Activated T-cell treated with anti-CD3 and anti-CD28 coated beads, Interleukin-2, amount 50 U/mL, for 72 hours (primary cell): ENCODE measurements at regions not wholly inside any gene's neighbourhood (a gene's known extent, or its start where the extent isn't known, plus 50 kb on each side); places are given as distances from the start of the nearest gene placed in this dataset.

Experiments
- ATAC-seq, 2 donors: fragments of 150-1000 bp; cut with Tn5 transposase; replicated peaks in 1 of 2; 2 replicates each; pipeline ENCODE4 v1.10.0; 2021; ENCODE audit warnings: moderate library complexity in 2 of 2, mild to moderate bottlenecking in 1 of 2
- DNase-seq, 2 donors: peaks; one replicate each; pipeline ENCODE4 v3.0.0; 2021 to 2022; ENCODE audit warnings: mixed read lengths in 1 of 2
- H3K27ac Mint-ChIP-seq: one replicate; pipeline ENCODE4 v1.8.0; 2022; ENCODE audit warnings: mild to moderate bottlenecking, moderate library complexity, mixed read lengths
- H3K27me3 Mint-ChIP-seq: one replicate; pipeline ENCODE4 v1.8.0; 2022; ENCODE audit warnings: low read depth, mixed read lengths
- H3K36me3 Mint-ChIP-seq, 2 donors: one replicate each; pipeline ENCODE4 v1.8.0; 2022; ENCODE audit warnings: mixed read lengths in 2 of 2, mild to moderate bottlenecking in 1 of 2; ENCODE audit not compliant: insufficient read depth in 2 of 2
- H3K4me1 Mint-ChIP-seq: one replicate; pipeline ENCODE4 v1.8.0; 2022; ENCODE audit warnings: low read depth, mixed read lengths
- H3K4me3 Mint-ChIP-seq, 2 donors: one replicate each; pipeline ENCODE4 v1.8.0; 2022; ENCODE audit warnings: mild to moderate bottlenecking in 2 of 2, mixed read lengths in 2 of 2, moderate library complexity in 2 of 2
- H3K9me3 Mint-ChIP-seq, 2 donors: one replicate each; pipeline ENCODE4 v1.8.0; 2022; ENCODE audit warnings: mixed read lengths in 2 of 2

GRCh38 chr7:52309631-52310030 lies 725.8 kb upstream of the POM121L12 start:
- peaks cover 0 to 2% of the 10 kb centered on the region in 2 donors for H3K36me3 Mint-ChIP-seq
- no peak overlapping the region for H3K4me3 Mint-ChIP-seq
- no peak overlapping the region for H3K27ac Mint-ChIP-seq
- no peak for DNase-seq
- peaks cover 4 to 9% of the 10 kb centered on the region in 2 donors for H3K9me3 Mint-ChIP-seq
- H3K4me1 Mint-ChIP-seq, result no peaks in the 10 kb centered on the region
- ATAC-seq, result no peak
- no peaks in the 10 kb centered on the region for H3K27me3 Mint-ChIP-seq

GRCh38 chr7:52302765-52303520 lies 732.5 kb upstream of the POM121L12 start:
- no peak for DNase-seq
- Mint-ChIP-seq H3K36me3 (peaks cover 0 to 2% of the 10 kb centered on the region in 2 donors), H3K4me1 (no peaks in the 10 kb centered on the region), H3K27ac (no peak overlapping the region), H3K9me3 (peaks cover 0 to 7% of the 10 kb centered on the region in 2 donors), H3K27me3 (no peaks in the 10 kb centered on the region), H3K4me3 (no peak overlapping the region)
- no peak for ATAC-seq

GRCh38 chr7:52297128-52297527 lies 738.3 kb upstream of the POM121L12 start:
- H3K27ac Mint-ChIP-seq, result no peak overlapping the region
- DNase-seq, result no peak
- no peak overlapping the region for H3K4me3 Mint-ChIP-seq
- H3K27me3 Mint-ChIP-seq, result no peaks in the 10 kb centered on the region
- peaks cover 4 to 8% of the 10 kb centered on the region in 2 donors for H3K9me3 Mint-ChIP-seq
- no peak for ATAC-seq
- H3K36me3 Mint-ChIP-seq, result peaks cover 0 to 3% of the 10 kb centered on the region in 2 donors
- no peaks in the 10 kb centered on the region for H3K4me1 Mint-ChIP-seq

GRCh38 chr7:52294942-52295341 lies 740.5 kb upstream of the POM121L12 start:
- no peak for DNase-seq
- Mint-ChIP-seq H3K4me1 (no peaks in the 10 kb centered on the region), H3K36me3 (peaks cover 0 to 1% of the 10 kb centered on the region in 2 donors), H3K4me3 (no peak overlapping the region), H3K27ac (no peak overlapping the region), H3K9me3 (peaks cover 4% of the 10 kb centered on the region in 2 donors), H3K27me3 (no peaks in the 10 kb centered on the region)
- no peak for ATAC-seq

GRCh38 chr7:52289247-52289646 lies 746.2 kb upstream of the POM121L12 start:
- Mint-ChIP-seq H3K27ac (no peak overlapping the region), H3K4me3 (no peak overlapping the region), H3K36me3 (peaks cover 0 to 1% of the 10 kb centered on the region in 2 donors), H3K4me1 (no peaks in the 10 kb centered on the region), H3K9me3 (peaks cover 2 to 4% of the 10 kb centered on the region in 2 donors), H3K27me3 (no peaks in the 10 kb centered on the region)
- DNase-seq (no peak), ATAC-seq (no peak)

- Mint-ChIP-seq H3K4me3 (no peak overlapping the region), H3K9me3 (peaks cover 2 to 8% of the 10 kb centered on the region in 2 donors), H3K4me1 (no peaks in the 10 kb centered on the region), H3K27ac (no peak overlapping the region), H3K36me3 (no peaks in the 10 kb centered on the region), H3K27me3 (no peaks in the 10 kb centered on the region)
- no peak for ATAC-seq
- DNase-seq, result no peak
Observed at GRCh38 chr7:52287698-52288097, 747.7 kb upstream of the POM121L12 start.

- H3K27ac Mint-ChIP-seq, result no peak overlapping the region
- H3K27me3 Mint-ChIP-seq, result no peaks in the 10 kb centered on the region
- ATAC-seq, result no peak
- H3K4me1 Mint-ChIP-seq, result no peaks in the 10 kb centered on the region
- no peak for DNase-seq
- H3K4me3 Mint-ChIP-seq, result no peak overlapping the region
- H3K9me3 Mint-ChIP-seq, result peaks cover 4 to 10% of the 10 kb centered on the region in 2 donors
- H3K36me3 Mint-ChIP-seq, result peaks cover 2 to 3% of the 10 kb centered on the region in 2 donors
Observed at GRCh38 chr7:52285689-52286088, 749.7 kb upstream of the POM121L12 start.

GRCh38 chr7:52283335-52283734 lies 752.1 kb upstream of the POM121L12 start:
- peaks cover 2 to 4% of the 10 kb centered on the region in 2 donors for H3K36me3 Mint-ChIP-seq
- ATAC-seq, result no peak
- H3K4me3 Mint-ChIP-seq, result no peak overlapping the region
- H3K27ac Mint-ChIP-seq, result no peak overlapping the region
- DNase-seq, result no peak
- peaks cover 7 to 14% of the 10 kb centered on the region in 2 donors for H3K9me3 Mint-ChIP-seq
- no peaks in the 10 kb centered on the region for H3K27me3 Mint-ChIP-seq
- no peaks in the 10 kb centered on the region for H3K4me1 Mint-ChIP-seq

GRCh38 chr7:52273685-52274610 lies 761.5 kb upstream of the POM121L12 start:
- H3K9me3 Mint-ChIP-seq, result peaks cover 2% of the 10 kb centered on the region in 2 donors
- ATAC-seq, result no peak
- no peak overlapping the region for H3K27ac Mint-ChIP-seq
- H3K4me1 Mint-ChIP-seq, result no peaks in the 10 kb centered on the region
- no peaks in the 10 kb centered on the region for H3K36me3 Mint-ChIP-seq
- H3K27me3 Mint-ChIP-seq, result no peaks in the 10 kb centered on the region
- no peak overlapping the region for H3K4me3 Mint-ChIP-seq
- no peak for DNase-seq

GRCh38 chr7:52271703-52272102 lies 763.7 kb upstream of the POM121L12 start:
- H3K9me3 Mint-ChIP-seq, result peaks cover 2 to 6% of the 10 kb centered on the region in 2 donors
- no peak overlapping the region for H3K27ac Mint-ChIP-seq
- no peaks in the 10 kb centered on the region for H3K36me3 Mint-ChIP-seq
- no peaks in the 10 kb centered on the region for H3K4me1 Mint-ChIP-seq
- no peaks in the 10 kb centered on the region for H3K27me3 Mint-ChIP-seq
- DNase-seq (no peak), ATAC-seq (no peak)
- no peak overlapping the region for H3K4me3 Mint-ChIP-seq

- H3K9me3 Mint-ChIP-seq, result peaks cover 2 to 10% of the 10 kb centered on the region in 2 donors
Observed at GRCh38 chr7:52270301-52270700, 765.1 kb upstream of the POM121L12 start.

GRCh38 chr7:52269669-52270068 lies 765.8 kb upstream of the POM121L12 start:
- DNase-seq, result no peak
- Mint-ChIP-seq H3K36me3 (peaks cover 0 to 2% of the 10 kb centered on the region in 2 donors), H3K4me1 (no peaks in the 10 kb centered on the region), H3K27ac (no peak overlapping the region), H3K4me3 (no peak overlapping the region), H3K9me3 (peaks cover 2 to 11% of the 10 kb centered on the region in 2 donors), H3K27me3 (no peaks in the 10 kb centered on the region)
- ATAC-seq, result no peak

More at GRCh38 chr7:52270301-52270700, 765.1 kb upstream of the POM121L12 start:
- ATAC-seq (no peak), DNase-seq (no peak)
- no peaks in the 10 kb centered on the region for H3K27me3 Mint-ChIP-seq
- H3K36me3 Mint-ChIP-seq, result peaks cover 0 to 2% of the 10 kb centered on the region in 2 donors
- no peak overlapping the region for H3K27ac Mint-ChIP-seq
- H3K4me1 Mint-ChIP-seq, result no peaks in the 10 kb centered on the region
- H3K4me3 Mint-ChIP-seq, result no peak overlapping the region

- Mint-ChIP-seq H3K9me3 (peaks cover 6% of the 10 kb centered on the region in 2 donors), H3K36me3 (no peaks in the 10 kb centered on the region), H3K27me3 (no peaks in the 10 kb centered on the region), H3K4me3 (no peak overlapping the region), H3K4me1 (no peaks in the 10 kb centered on the region), H3K27ac (no peak overlapping the region)
- DNase-seq (no peak), ATAC-seq (no peak)
Observed at GRCh38 chr7:52261057-52261456, 774.4 kb upstream of the POM121L12 start.
